GM12878 (cell line): ENCODE measurements at regions not wholly inside any gene's neighbourhood (a gene's known extent, or its start where the extent isn't known, plus 50 kb on each side); places are given as distances from the start of the nearest gene placed in this dataset.

Experiments used
- ATAC-seq: fragments of 200-7000 bp; cut with Tn5 transposase; 3 replicates; pipeline ENCODE4 v1.9.1; 2020; ENCODE audit warnings: mild to moderate bottlenecking, moderate library complexity
- BruUV-seq: library from RNA; stranded (reverse); fragments of 400-500 nt; replicated peaks from 2 replicates; lab custom pipeline; 2021; lab: Mats Ljungman, UMichigan
- CTCF ChIA-PET: fragments of 300-600 bp; sonication (Branson Sonifier 250); formaldehyde crosslinking; extraction: SDS; loops from one replicate; lab custom pipeline; 2021; ENCODE audit warnings: inconsistent platforms; lab: Yijun Ruan, JAX
- POLR2A ChIA-PET: fragments of 350-600 bp; formaldehyde crosslinking; extraction: SDS; loops from one replicate; lab custom pipeline; 2021; ENCODE audit warnings: inconsistent platforms; lab: Charles Lee
- RAD21 ChIA-PET: fragments of 300-600 bp; sonication (Branson Sonifier 250); formaldehyde crosslinking; loops from one replicate; lab custom pipeline; 2023; ENCODE audit warnings: antibody characterized with exemption; ENCODE audit not compliant: unreplicated experiment; lab: Charles Lee
- SMC1A ChIA-PET: fragments of 300-600 bp; sonication (Branson Sonifier 250); formaldehyde crosslinking; loops from one replicate; lab custom pipeline; 2023; ENCODE audit not compliant: unreplicated experiment, uncharacterized antibody; lab: Charles Lee
- DNase-seq: peaks from one replicate; pipeline ENCODE4 v3.0.0-alpha.2; 2011; ENCODE audit warnings: low read depth, low spot score
- FAIRE-seq: peaks from 3 replicates; lab custom pipeline; 2011; peaks lifted over from hg19 to GRCh38; lab: Jason Lieb, UNC
- H2AFZ ChIP-seq: 2 replicates; pipeline ENCODE4 v1.6.0; 2011; ENCODE audit warnings: low read depth, low read length, control low read depth; ENCODE audit not compliant: control insufficient read depth
- H3K27ac ChIP-seq: 2 replicates; pipeline ENCODE4 v1.5.1; 2011; ENCODE audit warnings: control low read depth; ENCODE audit not compliant: control insufficient read depth, insufficient read depth
- H3K27me3 ChIP-seq, 2 experiments: replicated peaks in 1 of 2; 2 replicates each; pipeline versions ENCODE4 v1.6.0 to v1.6.1; 2011; ENCODE audit warnings: low read length in 1 of 2; ENCODE audit not compliant: control insufficient read depth in 2 of 2, insufficient read depth in 2 of 2
- H3K36me3 ChIP-seq, 2 experiments: 2 replicates each; pipeline ENCODE4 v1.5.1; 2011; ENCODE audit warnings: low read length in 1 of 2; ENCODE audit not compliant: control insufficient read depth in 2 of 2, insufficient read depth in 2 of 2
- H3K4me1 ChIP-seq: 2 replicates; pipeline ENCODE4 v1.6.1; 2011; ENCODE audit warnings: mild to moderate bottlenecking, low read length, moderate library complexity, mixed read lengths; ENCODE audit not compliant: control insufficient read depth, insufficient read depth
- H3K4me2 ChIP-seq: 2 replicates; pipeline ENCODE4 v1.6.0; 2011; ENCODE audit warnings: control low read depth; ENCODE audit not compliant: control insufficient read depth, insufficient read depth
- H3K4me3 ChIP-seq: fragments of 200-600 bp; sonication (generic); 2 replicates; pipeline ENCODE4 v1.5.1; 2016
- H3K79me2 ChIP-seq: 2 replicates; pipeline ENCODE4 v1.6.0; 2011; ENCODE audit warnings: low read length; ENCODE audit not compliant: control insufficient read depth, insufficient read depth
- H3K9ac ChIP-seq: 2 replicates; pipeline ENCODE4 v1.8.0; 2011; ENCODE audit warnings: low read length, control low read depth, mixed read lengths; ENCODE audit not compliant: control insufficient read depth, insufficient read depth
- H3K9me3 ChIP-seq: replicated peaks from 3 replicates; pipeline ENCODE4 v1.5.1; 2011; ENCODE audit warnings: mild to moderate bottlenecking, low read length; ENCODE audit not compliant: control insufficient read depth, insufficient read depth
- H4K20me1 ChIP-seq: 2 replicates; pipeline ENCODE4 v1.6.0; 2011; ENCODE audit not compliant: control insufficient read depth, insufficient read depth
- ASH2L ChIP-seq: fragments of 300-600, 200-600 bp; sonication (generic); IDR thresholded peaks from 2 replicates; pipeline ENCODE4 v1.6.1; 2017; ENCODE audit warnings: low read depth, mild to moderate bottlenecking, borderline replicate concordance
- CBFB ChIP-seq: IDR thresholded peaks from 2 replicates; pipeline ENCODE4 v1.6.1; 2016; ENCODE audit warnings: antibody characterized with exemption, low read depth
- CBX5 ChIP-seq: sonication (generic); IDR thresholded peaks from 2 replicates; pipeline ENCODE4 v1.6.1; 2016; ENCODE audit warnings: low read depth, moderate library complexity, mild to moderate bottlenecking, inconsistent platforms
- CEBPB ChIP-seq, 2 experiments: fragments of 150-350 bp in 1 of 2; IDR thresholded peaks; 2 replicates each; pipeline ENCODE4 v1.6.1; 2012 to 2014; ENCODE audit warnings: low read depth in 2 of 2, low read length in 2 of 2, borderline replicate concordance in 1 of 2, inconsistent platforms in 1 of 2
- CREB1 ChIP-seq: IDR thresholded peaks from 2 replicates; pipeline ENCODE4 v1.6.1; 2012; ENCODE audit warnings: low read depth, mild to moderate bottlenecking, inconsistent platforms
- E2F4 ChIP-seq: IDR thresholded peaks from 2 replicates; pipeline ENCODE4 v1.6.1; 2012; ENCODE audit warnings: low read depth, low read length, improper control_type of control experiment
- FOXM1 ChIP-seq: IDR thresholded peaks from 2 replicates; pipeline ENCODE4 v1.6.1; 2012; ENCODE audit warnings: low read depth, mild to moderate bottlenecking, inconsistent platforms, low read length, moderate library complexity
- MEF2B ChIP-seq: fragments of 450-650 bp; IDR thresholded peaks from 2 replicates; pipeline ENCODE4 v1.6.1; 2018; ENCODE audit warnings: mild to moderate bottlenecking, moderate library complexity; ENCODE audit not compliant: partially characterized antibody, poor library complexity, severe bottlenecking
- MTA2 ChIP-seq: fragments of 450-650 bp; IDR thresholded peaks from 2 replicates; pipeline ENCODE4 v1.6.1; 2016; ENCODE audit warnings: low read depth, mild to moderate bottlenecking, moderate library complexity
- MXI1 ChIP-seq: fragments of 150-350 bp; IDR thresholded peaks from 2 replicates; pipeline ENCODE4 v1.6.1; 2011; ENCODE audit warnings: low read depth, mild to moderate bottlenecking, inconsistent platforms, low read length, improper control_type of control experiment
- RB1 ChIP-seq: fragments of 450-650 bp; formaldehyde crosslinking; IDR thresholded peaks from 2 replicates; pipeline ENCODE4 v1.6.1; 2017; ENCODE audit warnings: mild to moderate bottlenecking, borderline replicate concordance
- SRF ChIP-seq, 2 experiments: IDR thresholded peaks; 2 replicates each; pipeline ENCODE4 v1.6.1; 2011; ENCODE audit warnings: low read depth in 2 of 2, low read length in 2 of 2, mild to moderate bottlenecking in 1 of 2, moderate library complexity in 1 of 2
- TCF3 ChIP-seq: IDR thresholded peaks from 2 replicates; pipeline ENCODE4 v1.6.1; 2012; ENCODE audit warnings: low read depth, mild to moderate bottlenecking, low read length, borderline replicate concordance; ENCODE audit not compliant: insufficient read depth
- WRNIP1 ChIP-seq: IDR thresholded peaks from 2 replicates; pipeline ENCODE4 v1.6.1; 2011; ENCODE audit warnings: low read depth, low read length, improper control_type of control experiment, borderline replicate concordance
- ZBTB40 ChIP-seq: fragments of 450-650 bp; IDR thresholded peaks from 2 replicates; pipeline ENCODE4 v1.6.1; 2016; ENCODE audit warnings: mild to moderate bottlenecking, moderate library complexity, borderline replicate concordance
- ZNF274 ChIP-seq: IDR thresholded peaks from one replicate; pipeline ENCODE4 v1.8.0; 2011; ENCODE audit not compliant: insufficient read length, insufficient read depth
- WGBS: methylation state at CpG from one replicate; pipeline ENCODE4 v1.1.6; 2016; ENCODE audit warnings: low lambda C conversion rate; ENCODE audit not compliant: insufficient replicate concordance, insufficient coverage; ENCODE audit errors: missing lambda C conversion rate; 5-methylcytosine and 5-hydroxymethylcytosine counted together
- in situ Hi-C: fragments of 300-500 bp; cut with MboI; formaldehyde crosslinking; loops from 9 replicates; pipeline ENCODE4 v1.14.3; 2018; ENCODE audit warnings: mixed read lengths
- intact Hi-C: fragments of 100-400 bp; cut with micrococcal nuclease; formaldehyde crosslinking; loops from one replicate; pipeline ENCODE4 v1.14.2; 2022; ENCODE audit not compliant: unreplicated experiment
- TF ChIP-seq, protein P1 (sequence below): IDR thresholded peaks from 2 replicates; pipeline ENCODE4 v1.6.1; 2012; ENCODE audit warnings: low read depth, low read length, improper control_type of control experiment

DNA sequence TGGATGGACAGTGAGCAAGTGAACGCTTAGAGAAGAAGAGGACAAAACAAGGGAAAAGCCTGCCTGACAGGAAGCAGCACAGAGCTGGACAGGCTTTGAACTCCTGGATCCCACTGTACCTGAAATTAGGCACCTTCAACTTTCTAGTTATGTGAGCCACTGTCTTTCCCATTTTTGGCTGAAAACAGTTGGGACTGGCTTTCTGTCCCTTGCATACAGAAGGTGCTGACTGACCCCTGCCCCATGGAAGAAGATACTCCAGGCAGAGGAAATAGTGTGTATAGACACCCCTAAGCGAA, 122.8 kb downstream of the CEBPB start:
- Histone ChIP-seq H3K27ac (no peak overlapping the region), H3K27me3 (peaks cover 0 to 3% of the 10 kb centered on the region in 2 experiments; a peak in 2 of 4 replicates), H2AFZ (no peak overlapping the region), H3K4me3 (no peak overlapping the region), H3K9ac (no peak overlapping the region), H3K4me1 (no peaks in the 10 kb centered on the region), H3K9me3 (no peaks in the 10 kb centered on the region; the same call in 2 of the 3 replicates), H3K79me2 (no peaks in the 10 kb centered on the region), H3K36me3 (no peaks in the 10 kb centered on the region), H4K20me1 (no peaks in the 10 kb centered on the region), H3K4me2 (no peak overlapping the region)
- in situ Hi-C loops, result no loop called here
- DNase-seq, result no peak
- BruUV-seq, result no TSS peak
- FAIRE-seq, result no peak
- no peak for ATAC-seq
- ChIA-PET CTCF (no interaction called here), RAD21 (no interaction called here), POLR2A (no interaction called here), SMC1A (no interaction called here)
- intact Hi-C loops, result no loop called here
- 66% methylated on average over 2 of the region's 2 CpGs for WGBS
- TF ChIP-seq MEF2B (no peak), ZBTB40 (no peak), CREB1 (no peak), FOXM1 (no peak), SRF (IDR thresholded peaks at IDR 0.05; ENCODE audit: low read depth in 2 of 2, low read length in 2 of 2) (no peak), CEBPB (IDR thresholded peaks at IDR 0.05; ENCODE audit: borderline replicate concordance in 1 of 2, low read depth in 2 of 2, low read length in 2 of 2) (no peak), TCF3 (no peak), ASH2L (no peak), CBX5 (no peak), ZNF274 (no peak), MTA2 (no peak), RB1 (no peak), CBFB (no peak), E2F4 (no peak), WRNIP1 (no peak), MXI1 (no peak)
- TF ChIP-seq, protein P1, sequence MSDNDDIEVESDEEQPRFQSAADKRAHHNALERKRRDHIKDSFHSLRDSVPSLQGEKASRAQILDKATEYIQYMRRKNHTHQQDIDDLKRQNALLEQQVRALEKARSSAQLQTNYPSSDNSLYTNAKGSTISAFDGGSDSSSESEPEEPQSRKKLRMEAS, result no peak
